ENCODE measurements at regions not wholly inside any gene's neighbourhood (a gene's known extent, or its start where the extent isn't known, plus 50 kb on each side); places are given as distances from the start of the nearest gene placed in this dataset.

GRCh38 chr4:132003593-132003992 lies 1145.5 kb upstream of the PCDH10 start:
- 64% methylated on average over 2 of the region's 2 CpGs for WGBS (ENCODE audit: low lambda C conversion rate, missing lambda C conversion rate)

DNA sequence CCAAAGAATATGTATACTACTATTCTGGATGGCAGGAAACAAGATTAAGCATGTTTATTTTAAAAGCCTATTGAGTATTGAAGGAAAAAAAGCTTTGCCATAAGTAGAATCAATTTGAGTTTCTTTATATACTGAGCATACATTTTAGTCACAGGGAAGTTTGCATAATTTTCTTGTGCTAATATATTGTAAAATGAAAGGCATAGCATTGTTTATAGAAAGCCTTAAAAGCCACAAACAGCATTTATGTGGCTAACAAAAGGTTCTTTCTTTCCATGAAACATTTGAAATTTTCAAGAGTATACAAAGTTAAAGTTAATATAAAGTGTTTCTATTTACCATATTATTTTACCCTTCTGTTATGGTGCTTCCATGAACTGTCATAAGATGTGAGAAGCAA lies 1133.8 kb upstream of the PCDH10 start:
- H3K4me1 ChIP-seq (ENCODE audit: insufficient read depth) = no peaks in the 10 kb centered on the region
- TF ChIP-seq, protein P1, sequence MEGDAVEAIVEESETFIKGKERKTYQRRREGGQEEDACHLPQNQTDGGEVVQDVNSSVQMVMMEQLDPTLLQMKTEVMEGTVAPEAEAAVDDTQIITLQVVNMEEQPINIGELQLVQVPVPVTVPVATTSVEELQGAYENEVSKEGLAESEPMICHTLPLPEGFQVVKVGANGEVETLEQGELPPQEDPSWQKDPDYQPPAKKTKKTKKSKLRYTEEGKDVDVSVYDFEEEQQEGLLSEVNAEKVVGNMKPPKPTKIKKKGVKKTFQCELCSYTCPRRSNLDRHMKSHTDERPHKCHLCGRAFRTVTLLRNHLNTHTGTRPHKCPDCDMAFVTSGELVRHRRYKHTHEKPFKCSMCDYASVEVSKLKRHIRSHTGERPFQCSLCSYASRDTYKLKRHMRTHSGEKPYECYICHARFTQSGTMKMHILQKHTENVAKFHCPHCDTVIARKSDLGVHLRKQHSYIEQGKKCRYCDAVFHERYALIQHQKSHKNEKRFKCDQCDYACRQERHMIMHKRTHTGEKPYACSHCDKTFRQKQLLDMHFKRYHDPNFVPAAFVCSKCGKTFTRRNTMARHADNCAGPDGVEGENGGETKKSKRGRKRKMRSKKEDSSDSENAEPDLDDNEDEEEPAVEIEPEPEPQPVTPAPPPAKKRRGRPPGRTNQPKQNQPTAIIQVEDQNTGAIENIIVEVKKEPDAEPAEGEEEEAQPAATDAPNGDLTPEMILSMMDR (IDR thresholded peaks at IDR 0.05; ENCODE audit: poor library complexity) = no peak
- no peaks in the 10 kb centered on the region for H3K79me2 ChIP-seq
- H3K27me3 ChIP-seq = no peaks in the 10 kb centered on the region
- no peak overlapping the region for H3K4me2 ChIP-seq
- no peaks in the 10 kb centered on the region for H3K9me2 ChIP-seq (replicated peaks; ENCODE audit: insufficient read depth)
- H3K36me3 ChIP-seq (replicated peaks; ENCODE audit: insufficient read depth, low read depth) = no peaks in the 10 kb centered on the region
- H3K27ac ChIP-seq = no peak overlapping the region
- no peaks in the 10 kb centered on the region for H3K9me3 ChIP-seq (ENCODE audit: low read depth)
- H3K4me3 ChIP-seq = no peak overlapping the region
- no peaks in the 10 kb centered on the region for H4K20me1 ChIP-seq (ENCODE audit: insufficient read depth, poor library complexity, severe bottlenecking)
- no peak for DNase-seq (ENCODE audit: low spot score)
- no peak overlapping the region for H2AFZ ChIP-seq

More at GRCh38 chr4:132003593-132003992, 1145.5 kb upstream of the PCDH10 start:
- Histone ChIP-seq H3K4me2 (no peak overlapping the region), H3K9me2 (replicated peaks; ENCODE audit: insufficient read depth) (no peaks in the 10 kb centered on the region), H3K4me1 (ENCODE audit: insufficient read depth) (no peaks in the 10 kb centered on the region), H4K20me1 (ENCODE audit: insufficient read depth, poor library complexity, severe bottlenecking) (no peaks in the 10 kb centered on the region), H3K27me3 (no peaks in the 10 kb centered on the region), H3K79me2 (no peaks in the 10 kb centered on the region), H3K27ac (no peak overlapping the region), H2AFZ (no peak overlapping the region), H3K4me3 (no peak overlapping the region), H3K36me3 (replicated peaks; ENCODE audit: insufficient read depth, low read depth) (no peaks in the 10 kb centered on the region), H3K9me3 (ENCODE audit: low read depth) (no peaks in the 10 kb centered on the region)
- no peak for TF ChIP-seq EZH2phosphoT487 (IDR thresholded peaks at IDR 0.05; ENCODE audit: low read depth, severe bottlenecking, unreplicated experiment)
- TF ChIP-seq, protein P1 (IDR thresholded peaks at IDR 0.05; ENCODE audit: poor library complexity) = no peak
- no peak for TF ChIP-seq EZH2 (IDR thresholded peaks at IDR 0.05; ENCODE audit: borderline replicate concordance)
- DNase-seq (ENCODE audit: low spot score) = no peak

DNA sequence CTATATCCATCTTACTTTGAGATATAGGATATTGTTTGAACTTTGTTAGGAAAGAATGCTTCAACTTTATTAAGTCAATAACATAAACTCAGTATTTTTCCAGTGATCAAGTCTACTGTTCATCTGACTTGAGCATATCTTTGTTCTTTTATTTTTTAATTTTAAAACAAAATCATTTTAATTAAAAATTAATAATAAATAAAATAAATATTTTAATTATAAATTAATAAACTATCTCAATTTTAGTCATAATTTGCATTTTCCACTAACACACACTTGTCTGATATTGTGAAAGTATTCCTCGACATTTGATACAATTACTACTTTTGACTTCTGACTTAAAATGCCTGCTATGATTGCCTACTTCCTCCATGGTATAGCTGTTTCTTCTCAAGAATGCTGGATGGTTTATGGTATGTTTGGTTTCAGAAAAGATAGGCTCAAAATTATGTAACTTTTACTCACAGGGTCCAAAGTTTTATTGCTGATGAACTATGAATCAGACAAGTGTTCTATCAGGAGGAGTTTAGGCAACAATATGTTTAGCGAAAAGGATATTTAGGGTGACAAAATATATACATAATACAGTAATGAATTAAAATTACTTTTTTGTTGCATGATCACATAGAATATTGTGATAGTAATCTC lies 1132.3 kb upstream of the PCDH10 start:
- no peaks in the 10 kb centered on the region for H3K9me2 ChIP-seq (replicated peaks; ENCODE audit: insufficient read depth)
- no peaks in the 10 kb centered on the region for H3K79me2 ChIP-seq
- no peak for TF ChIP-seq EZH2phosphoT487 (IDR thresholded peaks at IDR 0.05; ENCODE audit: low read depth, severe bottlenecking, unreplicated experiment)
- TF ChIP-seq, protein P1 (IDR thresholded peaks at IDR 0.05; ENCODE audit: poor library complexity) = no peak
- no peak for TF ChIP-seq EZH2 (IDR thresholded peaks at IDR 0.05; ENCODE audit: borderline replicate concordance)
- no peak overlapping the region for H3K27ac ChIP-seq
- no peaks in the 10 kb centered on the region for H3K4me1 ChIP-seq (ENCODE audit: insufficient read depth)
- H3K27me3 ChIP-seq = no peaks in the 10 kb centered on the region
- H3K9me3 ChIP-seq (ENCODE audit: low read depth) = no peaks in the 10 kb centered on the region
- no peak overlapping the region for H2AFZ ChIP-seq
- no peaks in the 10 kb centered on the region for H3K36me3 ChIP-seq (replicated peaks; ENCODE audit: insufficient read depth, low read depth)
- H3K4me3 ChIP-seq = no peak overlapping the region
- H3K4me2 ChIP-seq = no peak overlapping the region
- WGBS (ENCODE audit: low lambda C conversion rate, missing lambda C conversion rate) = 87% methylated on average over 2 of the region's 2 CpGs
- H4K20me1 ChIP-seq (ENCODE audit: insufficient read depth, poor library complexity, severe bottlenecking) = no peaks in the 10 kb centered on the region
- DNase-seq (ENCODE audit: low spot score) = no peak

DNA sequence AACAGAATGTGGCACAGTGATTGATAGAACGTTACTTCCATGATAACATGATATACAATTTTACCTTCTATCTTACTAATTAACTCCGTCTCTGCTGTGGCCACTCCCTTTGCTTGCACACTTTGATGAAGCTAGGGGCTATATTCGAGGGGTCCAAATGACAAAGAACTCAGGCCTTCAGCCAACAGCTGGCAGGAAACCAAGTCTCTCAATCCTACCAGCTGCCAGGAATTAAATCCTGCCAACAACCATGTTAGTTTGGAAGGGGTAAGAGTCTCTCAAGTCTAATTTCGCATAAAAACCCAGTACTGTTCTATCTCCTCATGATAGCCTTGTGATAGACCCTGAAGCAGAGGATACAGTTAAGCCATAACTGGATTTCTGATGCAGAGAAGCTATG lies 1122.9 kb upstream of the PCDH10 start:
- H4K20me1 ChIP-seq (ENCODE audit: insufficient read depth, poor library complexity, severe bottlenecking) = no peaks in the 10 kb centered on the region
- no peak overlapping the region for H3K27ac ChIP-seq
- H3K4me1 ChIP-seq (ENCODE audit: insufficient read depth) = no peaks in the 10 kb centered on the region
- no peaks in the 10 kb centered on the region for H3K79me2 ChIP-seq
- H3K36me3 ChIP-seq (replicated peaks; ENCODE audit: insufficient read depth, low read depth) = no peaks in the 10 kb centered on the region
- no peak for TF ChIP-seq EZH2phosphoT487 (IDR thresholded peaks at IDR 0.05; ENCODE audit: low read depth, severe bottlenecking, unreplicated experiment)
- no peaks in the 10 kb centered on the region for H3K27me3 ChIP-seq
- DNase-seq (ENCODE audit: low spot score) = no peak
- WGBS (ENCODE audit: low lambda C conversion rate, missing lambda C conversion rate) = 73% methylated on average over 4 of the region's 4 CpGs
- no peak overlapping the region for H3K4me2 ChIP-seq
- no peak overlapping the region for H3K4me3 ChIP-seq
- H3K9me2 ChIP-seq (replicated peaks; ENCODE audit: insufficient read depth) = no peaks in the 10 kb centered on the region
- no peaks in the 10 kb centered on the region for H3K9me3 ChIP-seq (ENCODE audit: low read depth)
- H2AFZ ChIP-seq = no peak overlapping the region
